T-helper 2 cell (primary cell): ENCODE measurements at regions not wholly inside any gene's neighbourhood (a gene's known extent, or its start where the extent isn't known, plus 50 kb on each side); places are given as distances from the start of the nearest gene placed in this dataset.

Experiments
- DNase-seq, 5 experiments: peaks; one replicate each; pipeline versions ENCODE4 v3.0.0 to v3.0.0-alpha.2; 2012 to 2022

- DNase-seq, result no peak
Observed at GRCh38 chr5:31137676-31138075, 55.8 kb upstream of the CDH6 start.

GRCh38 chr5:31135542-31135941 lies 57.9 kb upstream of the CDH6 start:
- DNase-seq, result no peak

DNA sequence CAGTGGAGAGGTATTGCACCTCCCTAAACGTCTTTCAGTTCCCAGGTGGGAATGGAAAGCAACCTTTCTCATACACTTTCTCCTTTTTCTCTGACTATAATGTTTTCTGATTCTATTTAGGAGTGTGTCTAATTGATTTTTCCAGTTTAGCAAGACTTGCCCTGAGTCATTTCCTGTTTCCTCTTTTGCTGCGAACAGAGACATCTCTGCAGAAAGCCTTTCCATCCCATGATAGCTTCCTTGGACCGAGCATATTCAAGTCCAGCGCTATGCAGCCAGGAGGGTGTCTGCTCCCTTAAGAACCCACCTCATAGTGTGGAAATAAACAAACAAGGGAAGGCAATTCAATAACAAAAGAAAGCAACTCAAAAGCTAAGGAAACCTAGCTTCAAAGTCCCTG lies 60.0 kb upstream of the CDH6 start:
- no peak for DNase-seq

GRCh38 chr5:31131381-31131891 lies 62.0 kb upstream of the CDH6 start:
- DNase-seq, result no peak

DNA sequence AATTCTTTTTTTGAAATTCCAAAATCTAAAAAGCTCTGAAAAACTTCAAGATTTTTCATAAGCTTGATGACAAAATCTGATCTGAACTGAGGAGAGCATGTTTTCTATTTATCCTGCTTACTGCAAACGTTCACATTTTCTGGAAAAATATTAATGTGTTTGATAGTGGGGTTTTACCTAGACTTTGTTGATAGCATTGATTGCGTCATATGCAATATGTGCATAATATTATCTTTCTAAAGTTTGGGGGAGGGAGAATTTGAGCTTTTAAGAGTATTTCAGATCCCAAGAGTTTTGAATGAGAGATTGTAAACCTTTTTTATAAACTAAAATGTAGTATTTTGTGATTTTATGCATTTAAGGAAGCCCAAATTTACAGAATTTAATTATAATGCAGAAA lies 62.8 kb upstream of the CDH6 start:
- DNase-seq, result no peak

DNA sequence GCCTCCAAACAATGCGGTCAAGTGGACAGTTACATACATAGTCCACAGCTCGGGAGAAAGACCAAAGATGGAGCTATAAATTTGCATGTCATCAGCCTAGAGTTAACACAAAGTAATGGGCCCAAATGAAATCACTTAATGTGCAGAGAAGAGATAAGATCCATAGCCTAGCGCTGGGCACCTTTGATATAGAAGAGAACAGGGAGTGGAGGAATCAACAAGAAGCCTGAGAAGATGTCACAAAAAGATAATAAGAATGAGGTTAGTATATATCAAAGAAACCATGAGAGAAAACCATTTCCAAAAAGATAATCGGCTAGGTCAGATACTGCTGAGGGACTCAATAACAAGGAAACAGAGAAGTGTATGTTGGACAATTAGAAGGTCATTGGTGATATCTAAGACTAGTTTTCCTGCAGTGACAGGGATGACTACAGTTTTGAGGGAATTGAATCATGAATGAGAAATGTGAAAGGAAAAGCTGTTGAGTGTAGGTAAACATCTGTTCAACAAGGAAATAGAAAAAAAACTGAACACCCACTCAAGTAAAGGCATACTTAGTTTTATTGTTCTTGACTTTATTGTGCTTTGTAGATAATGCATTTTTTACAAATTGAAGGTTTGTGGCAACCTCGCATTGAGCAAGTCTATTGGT lies 68.7 kb upstream of the CDH6 start:
- no peak for DNase-seq

GRCh38 chr5:31124026-31124425 lies 69.5 kb upstream of the CDH6 start:
- no peak for DNase-seq

GRCh38 chr5:31122998-31123951 lies 70.2 kb upstream of the CDH6 start:
- no peak for DNase-seq

DNA sequence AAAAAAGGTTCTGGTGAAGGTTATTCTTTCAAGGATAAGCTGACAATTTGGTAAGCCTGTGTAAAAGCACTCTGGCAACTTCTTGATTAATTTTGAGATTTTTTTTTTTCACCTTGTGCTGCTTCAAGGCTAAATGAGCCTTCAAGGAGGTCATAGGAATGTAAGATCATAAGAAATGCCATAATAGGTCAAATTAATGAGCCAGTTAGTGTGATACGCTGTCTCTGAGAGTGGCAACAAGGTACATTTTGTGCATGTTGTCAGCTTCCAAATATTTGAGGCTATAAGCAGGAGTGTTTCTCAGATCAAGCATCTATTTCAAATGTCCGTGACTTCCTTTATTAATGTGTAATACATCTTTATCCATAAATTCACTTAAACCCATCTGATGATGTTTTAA lies 72.3 kb upstream of the CDH6 start:
- DNase-seq, result no peak

DNA sequence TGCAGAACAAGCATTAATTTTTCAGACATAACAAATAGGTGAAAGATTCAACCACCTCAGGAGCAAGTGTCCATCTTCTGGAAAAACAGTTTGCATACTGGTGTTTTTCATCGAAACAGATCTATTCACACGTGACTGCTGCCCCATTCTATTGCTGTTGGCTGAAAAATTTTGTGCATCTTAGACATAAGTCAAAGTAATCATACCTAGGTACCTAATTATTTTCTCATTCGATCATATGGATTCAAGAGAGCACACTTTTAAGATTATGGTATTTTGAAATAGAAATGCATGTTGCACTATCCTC lies 72.9 kb upstream of the CDH6 start:
- DNase-seq, result no peak

DNA sequence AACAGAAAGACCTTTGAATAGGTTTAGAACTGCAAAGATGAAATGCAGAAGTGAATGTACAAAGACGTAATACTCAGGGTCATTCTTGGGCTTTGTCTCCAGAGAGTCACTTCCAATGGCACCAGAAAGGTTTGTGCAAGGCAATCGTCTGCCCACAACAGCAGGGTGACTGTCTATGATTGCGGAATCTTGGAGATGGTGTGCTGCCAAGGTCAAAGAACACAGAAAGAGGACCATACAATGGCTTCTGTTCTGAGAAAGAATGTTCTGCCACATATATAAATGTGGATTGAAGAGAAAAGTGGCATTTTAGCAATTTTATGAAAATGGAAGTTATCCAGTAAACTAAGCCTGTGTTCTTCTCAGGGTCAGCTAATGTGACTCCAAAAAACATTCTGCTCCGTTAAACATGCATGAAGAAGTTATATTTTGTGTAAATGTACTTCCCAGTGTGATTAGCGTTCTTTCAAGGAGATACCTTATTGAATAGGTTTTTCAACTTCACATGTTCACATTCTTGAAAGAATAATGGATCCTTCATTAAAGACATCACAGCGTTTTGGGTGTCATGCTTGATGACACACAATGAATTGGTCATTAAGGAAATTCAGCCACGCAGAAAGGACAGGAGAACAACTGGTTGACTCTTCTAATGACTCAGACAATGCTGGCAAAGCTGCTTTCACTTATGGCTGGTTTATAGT lies 73.4 kb upstream of the CDH6 start:
- no peak for DNase-seq

DNA sequence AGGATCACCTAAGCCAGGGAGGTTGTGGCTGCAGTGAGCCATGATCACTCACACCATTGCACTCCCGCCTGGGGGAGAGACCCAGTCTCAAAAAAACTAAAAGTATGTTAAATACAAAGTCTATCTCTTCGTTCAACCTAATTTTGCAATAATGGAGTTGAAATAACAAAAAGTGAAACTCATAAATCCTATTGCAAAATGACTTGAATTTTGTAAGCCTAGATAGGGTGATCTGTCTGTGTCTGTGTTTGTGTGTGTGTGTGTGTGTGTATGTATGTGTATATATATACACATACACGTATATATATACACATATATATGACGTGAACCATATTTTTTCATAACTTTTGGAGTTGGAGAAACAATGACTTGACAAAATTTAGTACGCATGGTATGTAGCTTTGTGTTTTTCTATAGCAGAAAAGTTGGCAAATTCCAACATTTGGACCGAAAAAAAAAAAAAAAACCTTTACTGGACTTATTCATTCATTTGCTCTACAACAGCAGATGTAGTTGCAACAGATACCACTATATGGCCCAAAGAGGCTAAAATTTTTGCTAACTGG lies 76.9 kb upstream of the CDH6 start:
- no peak for DNase-seq

- no peak for DNase-seq
Observed at GRCh38 chr5:31114817-31115216, 78.7 kb upstream of the CDH6 start.

DNA sequence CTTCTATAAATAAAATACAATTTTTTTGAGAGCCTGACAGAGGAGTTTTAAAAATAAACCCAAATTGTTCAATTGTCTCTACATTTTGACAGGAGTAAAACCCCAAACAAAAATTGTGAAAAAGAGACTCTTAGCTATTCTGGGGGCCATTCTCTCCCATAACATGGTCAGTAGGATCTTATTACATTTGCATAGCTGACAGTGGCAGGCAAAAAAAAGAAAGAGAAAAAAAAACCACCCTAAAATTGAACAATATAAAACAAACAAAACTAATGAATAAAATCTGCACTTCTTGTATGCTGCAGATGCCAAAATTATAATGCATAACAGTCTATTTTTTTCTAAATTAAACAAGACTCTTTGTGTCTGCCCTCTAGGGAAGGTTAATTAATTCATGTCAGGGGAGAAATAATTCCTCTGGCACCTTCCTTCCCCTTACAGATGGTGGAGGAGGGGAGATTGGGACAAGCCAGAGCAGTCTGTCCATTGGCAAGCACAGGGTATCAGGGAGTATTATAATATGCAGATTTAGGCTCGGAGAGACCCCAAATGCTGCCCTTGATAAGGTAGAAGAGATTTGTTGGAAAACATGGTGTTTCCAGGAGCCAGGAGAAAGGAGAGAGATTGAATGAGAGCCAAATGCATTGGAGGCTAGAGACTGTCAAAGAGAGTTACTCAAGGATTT lies 79.7 kb upstream of the CDH6 start:
- DNase-seq, result no peak

DNA sequence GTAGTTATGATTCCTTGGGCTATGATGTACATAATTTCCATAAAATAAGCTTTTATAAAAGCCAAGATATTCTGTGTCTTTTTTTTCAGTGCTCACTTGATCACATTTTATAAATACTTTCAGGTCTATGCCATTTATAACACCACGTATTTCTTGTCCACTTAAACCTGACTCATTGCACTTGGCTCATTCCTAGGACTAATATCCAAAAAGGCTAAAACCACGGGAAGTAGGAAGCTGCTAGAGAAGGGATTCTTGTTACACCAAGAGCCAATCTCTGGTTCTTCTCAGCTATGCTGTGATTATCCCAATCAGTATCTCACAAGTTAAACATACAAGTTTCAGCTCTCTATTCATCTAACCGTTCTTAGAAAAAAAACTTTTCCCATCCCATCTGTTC lies 80.4 kb upstream of the CDH6 start:
- no peak for DNase-seq

DNA sequence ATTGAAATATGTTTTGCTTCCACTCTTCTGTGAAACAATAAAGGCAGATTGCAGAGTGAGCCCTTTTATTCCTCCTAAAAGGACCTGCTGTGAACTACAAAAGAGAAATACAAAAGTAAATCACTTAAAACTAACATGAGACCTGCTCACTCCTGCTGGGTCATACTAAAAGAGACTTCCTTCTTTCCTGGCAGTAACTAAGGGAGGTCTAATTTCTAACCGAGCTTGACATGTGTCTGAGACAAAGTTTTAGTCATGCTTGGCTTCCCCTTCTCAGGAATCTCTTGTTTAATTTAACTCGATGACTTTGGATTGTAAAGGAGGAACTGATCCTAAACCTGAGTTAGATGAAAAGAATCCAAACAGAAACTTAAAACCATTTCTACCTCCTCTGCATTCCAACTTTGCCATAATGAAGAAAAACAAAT lies 86.4 kb upstream of the CDH6 start:
- no peak for DNase-seq

- no peak for DNase-seq
Observed at GRCh38 chr5:31106691-31107090, 86.8 kb upstream of the CDH6 start.

DNA sequence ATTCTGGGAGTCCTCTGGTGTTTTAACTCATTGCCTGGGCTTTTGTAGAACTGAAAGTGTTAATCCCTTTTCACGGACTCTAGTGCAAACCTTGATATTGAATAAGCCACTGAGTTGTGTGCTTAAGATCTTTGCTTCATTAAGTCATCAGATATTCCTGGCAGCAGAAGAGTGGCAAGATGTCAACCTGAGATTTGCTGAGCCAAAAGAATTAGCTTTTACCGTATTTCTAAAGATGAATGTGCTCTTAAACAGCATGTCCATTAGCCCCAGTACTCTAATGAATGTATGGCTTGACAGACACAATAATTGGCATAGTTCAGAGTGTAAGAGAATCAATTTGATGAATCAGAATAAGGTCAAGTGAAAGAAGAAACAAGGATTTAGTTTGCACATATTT lies 87.2 kb upstream of the CDH6 start:
- DNase-seq, result no peak

DNA sequence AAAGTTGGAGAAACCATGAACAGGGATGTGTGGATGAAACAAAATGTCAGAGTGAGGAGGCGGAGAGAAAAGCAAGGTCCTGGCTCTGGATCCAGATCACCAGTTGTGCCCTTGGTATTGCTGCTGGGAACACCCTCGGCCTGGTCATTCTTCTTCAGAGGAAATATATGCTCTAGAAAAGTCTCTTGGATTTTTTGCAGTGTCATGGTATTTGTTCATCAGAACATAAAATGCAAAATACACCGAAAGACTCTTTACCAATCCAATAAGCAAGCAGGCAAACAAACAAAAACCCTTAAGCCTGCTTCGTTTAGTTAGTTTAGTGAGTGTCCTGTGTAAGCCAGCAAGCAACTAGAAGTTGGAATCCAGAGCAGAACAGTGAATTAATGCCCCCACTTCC lies 88.7 kb upstream of the CDH6 start:
- DNase-seq, result no peak

GRCh38 chr5:31100781-31101310 lies 92.6 kb upstream of the CDH6 start:
- DNase-seq, result no peak

DNA sequence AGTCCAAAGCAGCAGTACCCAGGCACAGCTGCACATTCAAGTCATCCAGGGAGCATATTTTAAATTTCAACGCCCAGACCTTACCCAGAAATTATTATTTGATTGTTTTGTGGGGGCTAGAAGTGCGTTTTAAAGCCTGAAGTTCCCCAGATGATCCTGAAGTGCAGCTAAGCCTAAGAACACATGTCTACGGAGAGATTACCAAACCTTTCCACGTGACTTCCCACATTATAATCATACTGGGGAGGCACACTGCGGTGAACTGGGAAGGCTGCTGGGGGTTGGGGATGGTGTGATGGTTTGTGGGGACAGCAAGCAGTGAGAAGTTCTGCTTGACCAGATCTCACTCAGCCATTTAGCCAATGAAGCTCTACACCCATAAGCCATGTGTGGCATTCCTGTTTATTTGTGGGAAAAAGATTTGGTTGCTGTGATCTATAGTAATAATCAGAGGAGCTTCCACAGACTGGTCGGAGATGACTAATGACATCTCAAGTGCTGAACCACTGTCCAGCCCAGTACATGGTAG lies 93.4 kb upstream of the CDH6 start:
- no peak for DNase-seq

GRCh38 chr5:31098811-31099210 lies 94.7 kb upstream of the CDH6 start:
- DNase-seq, result no peak
